Endothelial cell of umbilical vein (primary cell): ENCODE measurements at regions not wholly inside any gene's neighbourhood (a gene's known extent, or its start where the extent isn't known, plus 50 kb on each side); places are given as distances from the start of the nearest gene placed in this dataset.
"Not testable (repeated sequence)": the region's sequence is repeated elsewhere in the genome, so short reads cannot be mapped to it uniquely, and the experiment has no call there.

ENCODE experiments used
- BruUV-seq: library from RNA; stranded (reverse); fragments of 400-500 nt; replicated peaks from 2 replicates; lab custom pipeline; 2021; lab: Mats Ljungman, UMichigan
- CTCF ChIA-PET: fragments of 300-600, 350-600 bp; sonication (Branson Sonifier 250); formaldehyde crosslinking; loops from one replicate; lab custom pipeline; 2021; ENCODE audit warnings: antibody characterized with exemption, inconsistent platforms; lab: Charles Lee
- POLR2A ChIA-PET: fragments of 300-600, 350-600 bp; sonication (Branson Sonifier 250); formaldehyde crosslinking; loops from one replicate; lab custom pipeline; 2021; ENCODE audit warnings: antibody characterized with exemption, inconsistent platforms; lab: Charles Lee
- DNase-seq: peaks from one replicate; pipeline ENCODE4 v3.0.0-alpha.2; 2011; ENCODE audit warnings: low read depth, low spot score
- FAIRE-seq: peaks from 2 replicates; lab custom pipeline; 2011; peaks lifted over from hg19 to GRCh38; lab: Jason Lieb, UNC
- H2AFZ ChIP-seq: 2 replicates; pipeline ENCODE4 v1.6.0; 2012; ENCODE audit warnings: low read depth, low read length, control low read depth, inconsistent platforms
- H3K27ac ChIP-seq: 2 replicates; pipeline ENCODE4 v1.5.1; 2011; ENCODE audit warnings: low read depth, mild to moderate bottlenecking, control low read depth, low read length, moderate library complexity; ENCODE audit not compliant: insufficient read depth
- H3K27me3 ChIP-seq, 2 experiments: 2 replicates each; pipeline versions ENCODE4 v1.6.0 to v1.6.1; 2011; ENCODE audit warnings: low read length in 2 of 2, mixed read lengths in 1 of 2; ENCODE audit not compliant: control insufficient read depth in 2 of 2, insufficient read depth in 2 of 2
- H3K36me3 ChIP-seq, 2 experiments: 2 replicates in 1 of 2; 3 replicates in 1 of 2; pipeline ENCODE4 v1.5.1; 2011; ENCODE audit warnings: low read length in 2 of 2, mild to moderate bottlenecking in 1 of 2, moderate library complexity in 1 of 2; ENCODE audit not compliant: control insufficient read depth in 2 of 2, insufficient read depth in 2 of 2; ENCODE audit errors: extremely low read depth in 1 of 2
- H3K4me1 ChIP-seq: 3 replicates; pipeline ENCODE4 v1.5.1; 2011; ENCODE audit warnings: mild to moderate bottlenecking, low read length; ENCODE audit not compliant: control insufficient read depth, insufficient read depth; ENCODE audit errors: extremely low read depth
- H3K4me2 ChIP-seq: 2 replicates; pipeline ENCODE4 v1.6.1; 2011; ENCODE audit warnings: low read length, control low read depth, mixed read lengths; ENCODE audit not compliant: insufficient read depth
- H3K4me3 ChIP-seq, 3 experiments: fragments of 200-600 bp in 1 of 3; sonication (generic), shearing (Covaris generic) in 1 of 3; replicated peaks in 1 of 3; 2 replicates each; pipeline ENCODE4 v1.5.1; 2011 to 2016; ENCODE audit warnings: control low read depth in 3 of 3, low read length in 3 of 3, mild to moderate bottlenecking in 2 of 3, inconsistent platforms in 1 of 3, low read depth in 1 of 3, moderate library complexity in 1 of 3; ENCODE audit not compliant: insufficient read depth in 1 of 3
- H3K79me2 ChIP-seq: 2 replicates; pipeline ENCODE4 v1.6.0; 2012; ENCODE audit warnings: low read length, inconsistent platforms; ENCODE audit not compliant: control insufficient read depth, insufficient read depth
- H3K9ac ChIP-seq: replicated peaks from 2 replicates; pipeline ENCODE3; 2011; ENCODE audit warnings: low read length, control low read depth; ENCODE audit not compliant: insufficient read depth; ENCODE audit errors: extremely low read depth
- H3K9me1 ChIP-seq: replicated peaks from 3 replicates; pipeline ENCODE4 v1.6.0; 2011; ENCODE audit warnings: mild to moderate bottlenecking, low read length; ENCODE audit not compliant: control insufficient read depth, insufficient read depth; ENCODE audit errors: extremely low read depth
- H3K9me3 ChIP-seq: replicated peaks from 2 replicates; pipeline ENCODE4 v1.5.1; 2012; ENCODE audit warnings: low read length, inconsistent platforms; ENCODE audit not compliant: control insufficient read depth, insufficient read depth
- H4K20me1 ChIP-seq: replicated peaks from 2 replicates; pipeline ENCODE3; 2011; ENCODE audit warnings: mild to moderate bottlenecking, low read length; ENCODE audit not compliant: control insufficient read depth, insufficient read depth; ENCODE audit errors: extremely low read depth
- EZH2 ChIP-seq: IDR thresholded peaks from 2 replicates; pipeline ENCODE4 v1.6.1; 2012; ENCODE audit warnings: borderline replicate concordance, low read depth, mild to moderate bottlenecking, moderate library complexity, low read length, inconsistent platforms; ENCODE audit not compliant: severe bottlenecking
- JUN ChIP-seq: IDR thresholded peaks from 2 replicates; pipeline ENCODE4 v1.6.1; 2011; ENCODE audit warnings: borderline replicate concordance, low read depth; ENCODE audit not compliant: insufficient read length, insufficient read depth
- MYC ChIP-seq: IDR thresholded peaks from one replicate; pipeline ENCODE4 v1.6.1; 2011; ENCODE audit warnings: mild to moderate bottlenecking, low read depth, low read length
- POLR2A ChIP-seq: IDR thresholded peaks from 2 replicates; pipeline ENCODE4 v1.6.1; 2012; ENCODE audit warnings: low read depth, mild to moderate bottlenecking, control low read depth, low read length
- POLR2AphosphoS5 ChIP-seq: IDR thresholded peaks from 2 replicates; pipeline ENCODE4 v1.6.1; 2012; ENCODE audit warnings: low read depth, mild to moderate bottlenecking, control low read depth, low read length, moderate library complexity; ENCODE audit not compliant: insufficient read depth
- dilution Hi-C: fragments of 300-500 bp; cut with MboI; formaldehyde crosslinking; loops from one replicate; pipeline ENCODE4 v1.15.0; 2019; ENCODE audit warnings: low sequenced_read_pairs; ENCODE audit not compliant: extremely low pct_ligation_motif_present
- intact Hi-C: fragments of 100-400 bp; cut with micrococcal nuclease; formaldehyde crosslinking; loops from one replicate; pipeline ENCODE4 v1.10.0; 2022

DNA sequence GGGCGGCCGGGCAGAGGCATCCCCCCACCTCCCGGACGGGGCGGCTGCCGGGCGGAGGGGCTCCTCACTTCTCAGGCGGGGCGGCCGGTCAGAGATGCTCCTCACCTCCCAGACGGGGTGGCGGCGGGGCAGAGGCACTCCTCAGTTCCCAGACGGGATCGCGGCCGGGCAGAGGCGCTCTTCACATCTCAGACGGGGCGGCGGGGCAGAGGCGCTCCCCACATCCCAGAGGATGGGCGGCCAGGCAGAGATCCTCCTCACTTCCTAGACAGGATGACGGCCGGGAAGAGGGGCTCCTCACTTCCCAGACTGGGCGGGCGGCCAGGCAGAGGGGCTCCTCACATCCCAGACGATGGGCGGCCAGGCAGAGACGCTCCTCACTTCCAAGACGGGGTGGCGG lies 463.2 kb downstream of the SQOR start:
- DNase-seq, H4K20me1 ChIP-seq, H3K9ac ChIP-seq, H3K9me1 ChIP-seq, H2AFZ ChIP-seq, POLR2A ChIA-PET, BruUV-seq, intact Hi-C loops, H3K4me1 ChIP-seq, H3K79me2 ChIP-seq, H3K4me2 ChIP-seq, H3K27me3 ChIP-seq, FAIRE-seq, H3K9me3 ChIP-seq, dilution Hi-C loops, H3K27ac ChIP-seq, CTCF ChIA-PET, H3K4me3 ChIP-seq, H3K36me3 ChIP-seq: not testable (repeated sequence)

GRCh38 chr15:46110755-46111154 lies 475.9 kb downstream of the SQOR start:
- Histone ChIP-seq H3K4me2 (no peak overlapping the region), H3K27ac (no peak overlapping the region), H3K4me1 (no peaks in the 10 kb centered on the region), H3K9me1 (no peaks in the 10 kb centered on the region), H3K36me3 (no peaks in the 10 kb centered on the region), H3K9me3 (no peaks in the 10 kb centered on the region), H4K20me1 (no peaks in the 10 kb centered on the region), H3K4me3 (no peak overlapping the region), H3K27me3 (peaks cover 0 to 3% of the 10 kb centered on the region in 2 experiments), H3K9ac (no peak overlapping the region), H3K79me2 (no peaks in the 10 kb centered on the region), H2AFZ (no peak overlapping the region)
- CTCF ChIA-PET, result no interaction called here
- intact Hi-C loops, result no loop called here
- DNase-seq (no peak), FAIRE-seq (no peak)
- no peak for TF ChIP-seq JUN
- no peak for TF ChIP-seq MYC
- no peak for TF ChIP-seq POLR2A
- TF ChIP-seq EZH2, result no peak
- TF ChIP-seq POLR2AphosphoS5, result no peak
- no TSS peak for BruUV-seq
- POLR2A ChIA-PET, result no interaction called here
- dilution Hi-C loops, result no loop called here
